WTC11 (cell line): ENCODE measurements at regions not wholly inside any gene's neighbourhood (a gene's known extent, or its start where the extent isn't known, plus 50 kb on each side); places are given as distances from the start of the nearest gene placed in this dataset.

Experiments
- CREB1 ChIP-seq: sonication (generic); formaldehyde crosslinking; IDR thresholded peaks from 2 replicates; pipeline ENCODE4 v1.8.0; 2023; ENCODE audit warnings: mild to moderate bottlenecking, missing genetic modification reagents
- JUN ChIP-seq: sonication (generic); formaldehyde crosslinking; IDR thresholded peaks from 2 replicates; pipeline ENCODE4 v1.8.0; 2023; ENCODE audit warnings: mild to moderate bottlenecking, missing genetic modification reagents
- KAT7 ChIP-seq: sonication (generic); formaldehyde crosslinking; IDR thresholded peaks from 2 replicates; pipeline ENCODE4 v1.8.1; 2023; ENCODE audit warnings: missing genetic modification reagents, mild to moderate bottlenecking, borderline replicate concordance
- NR3C1 ChIP-seq: sonication (generic); formaldehyde crosslinking; conservative IDR thresholded peaks from 2 replicates; pipeline ENCODE4 v1.8.1; 2023; ENCODE audit warnings: low read depth, mild to moderate bottlenecking, missing genetic modification reagents
- TCF7 ChIP-seq: sonication (generic); formaldehyde crosslinking; IDR thresholded peaks from 2 replicates; pipeline ENCODE4 v1.8.0; 2022; ENCODE audit warnings: mild to moderate bottlenecking, low read depth, missing genetic modification reagents, moderate library complexity
- TF ChIP-seq, protein P1 (sequence below): fragments of 200-600 bp; IDR thresholded peaks from 2 replicates; pipeline ENCODE4 v1.8.0; 2022; ENCODE audit warnings: antibody characterized with exemption
- TF ChIP-seq, protein P2 (sequence below): sonication (generic); formaldehyde crosslinking; IDR thresholded peaks from 2 replicates; pipeline ENCODE4 v1.8.1; 2022; ENCODE audit warnings: low read depth, mild to moderate bottlenecking, moderate library complexity, missing genetic modification reagents, borderline replicate concordance

DNA sequence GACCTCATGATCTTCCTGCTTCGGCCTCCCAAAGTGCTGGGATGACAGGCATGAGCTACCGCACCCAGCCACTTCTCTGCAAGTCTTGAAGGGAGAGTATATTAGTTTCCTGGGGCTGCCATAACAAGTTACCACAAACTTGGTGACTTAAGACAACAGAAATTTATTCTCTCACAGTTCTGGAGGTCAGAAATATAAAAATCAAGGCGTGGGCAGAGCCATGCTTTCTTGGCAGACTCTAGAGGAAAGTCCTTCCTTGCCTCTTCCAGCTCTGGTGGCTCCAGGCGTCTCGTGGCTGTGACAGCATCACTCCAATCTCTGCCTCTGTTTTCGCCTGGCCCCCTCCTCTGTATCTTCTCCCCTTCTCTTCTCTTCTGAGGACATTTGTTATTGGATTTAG, 110.2 kb upstream of the NAV2 start:
- TF ChIP-seq, protein P1, sequence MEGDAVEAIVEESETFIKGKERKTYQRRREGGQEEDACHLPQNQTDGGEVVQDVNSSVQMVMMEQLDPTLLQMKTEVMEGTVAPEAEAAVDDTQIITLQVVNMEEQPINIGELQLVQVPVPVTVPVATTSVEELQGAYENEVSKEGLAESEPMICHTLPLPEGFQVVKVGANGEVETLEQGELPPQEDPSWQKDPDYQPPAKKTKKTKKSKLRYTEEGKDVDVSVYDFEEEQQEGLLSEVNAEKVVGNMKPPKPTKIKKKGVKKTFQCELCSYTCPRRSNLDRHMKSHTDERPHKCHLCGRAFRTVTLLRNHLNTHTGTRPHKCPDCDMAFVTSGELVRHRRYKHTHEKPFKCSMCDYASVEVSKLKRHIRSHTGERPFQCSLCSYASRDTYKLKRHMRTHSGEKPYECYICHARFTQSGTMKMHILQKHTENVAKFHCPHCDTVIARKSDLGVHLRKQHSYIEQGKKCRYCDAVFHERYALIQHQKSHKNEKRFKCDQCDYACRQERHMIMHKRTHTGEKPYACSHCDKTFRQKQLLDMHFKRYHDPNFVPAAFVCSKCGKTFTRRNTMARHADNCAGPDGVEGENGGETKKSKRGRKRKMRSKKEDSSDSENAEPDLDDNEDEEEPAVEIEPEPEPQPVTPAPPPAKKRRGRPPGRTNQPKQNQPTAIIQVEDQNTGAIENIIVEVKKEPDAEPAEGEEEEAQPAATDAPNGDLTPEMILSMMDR: no peak
- TF ChIP-seq, protein P2, sequence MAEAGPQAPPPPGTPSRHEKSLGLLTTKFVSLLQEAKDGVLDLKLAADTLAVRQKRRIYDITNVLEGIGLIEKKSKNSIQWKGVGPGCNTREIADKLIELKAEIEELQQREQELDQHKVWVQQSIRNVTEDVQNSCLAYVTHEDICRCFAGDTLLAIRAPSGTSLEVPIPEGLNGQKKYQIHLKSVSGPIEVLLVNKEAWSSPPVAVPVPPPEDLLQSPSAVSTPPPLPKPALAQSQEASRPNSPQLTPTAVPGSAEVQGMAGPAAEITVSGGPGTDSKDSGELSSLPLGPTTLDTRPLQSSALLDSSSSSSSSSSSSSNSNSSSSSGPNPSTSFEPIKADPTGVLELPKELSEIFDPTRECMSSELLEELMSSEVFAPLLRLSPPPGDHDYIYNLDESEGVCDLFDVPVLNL (CRISPR knock-in tag): no peak
- TF ChIP-seq NR3C1 (CRISPR knock-in tag) (no peak), CREB1 (no peak), KAT7 (CRISPR knock-in tag) (no peak), JUN (CRISPR knock-in tag) (no peak), TCF7 (CRISPR knock-in tag) (no peak)
